DND-41 (cell line): ENCODE measurements at regions not wholly inside any gene's neighbourhood (a gene's known extent, or its start where the extent isn't known, plus 50 kb on each side); places are given as distances from the start of the nearest gene placed in this dataset.

Experiments
- CTCF ChIP-seq: IDR thresholded peaks from 2 replicates; pipeline ENCODE4 v1.5.1; 2012; ENCODE audit warnings: borderline replicate concordance, low read length, moderate library complexity, mild to moderate bottlenecking; ENCODE audit not compliant: poor library complexity, severe bottlenecking; ENCODE audit errors: extremely low read depth
- EZH2 ChIP-seq: IDR thresholded peaks from 3 replicates; pipeline ENCODE4 v1.6.1; 2012; ENCODE audit warnings: borderline replicate concordance, low read depth, mild to moderate bottlenecking, moderate library complexity, low read length, inconsistent platforms; ENCODE audit not compliant: severe bottlenecking

- no peak for TF ChIP-seq CTCF
- no peak for TF ChIP-seq EZH2
These were observed 167.8 kb upstream of the TUT7 start for GRCh38 chr9:86521977-86522376.
